Esophagus muscularis mucosa (tissue), 4 donors: ENCODE measurements at regions not wholly inside any gene's neighbourhood (a gene's known extent, or its start where the extent isn't known, plus 50 kb on each side); places are given as distances from the start of the nearest gene placed in this dataset.

Experiments
- DNase-seq: peaks from one replicate; pipeline ENCODE4 v3.0.0-alpha.2; 2017; ENCODE audit errors: extremely low spot score
- H3K27ac ChIP-seq, 4 donors: fragments of 200-600 bp; sonication (generic); replicated peaks in 1 of 4; 1 replicate in 3 of 4; 2 replicates in 1 of 4; pipeline ENCODE4 v1.5.1; 2016 to 2019; ENCODE audit warnings: mild to moderate bottlenecking in 1 of 4
- H3K27me3 ChIP-seq, 4 donors: fragments of 200-600 bp; sonication (generic); one replicate each; pipeline versions ENCODE4 v1.5.1 to v1.6.0; 2016 to 2019
- H3K36me3 ChIP-seq, 4 donors: fragments of 200-600 bp; sonication (generic); one replicate each; pipeline ENCODE4 v1.5.1; 2016 to 2019
- H3K4me1 ChIP-seq, 4 donors: fragments of 200-600 bp; sonication (generic); one replicate each; pipeline ENCODE4 v1.5.1; 2016 to 2019
- H3K4me3 ChIP-seq, 4 donors: fragments of 200-600 bp; sonication (generic); 1 replicate in 2 of 4; 2 replicates in 2 of 4; pipeline ENCODE4 v1.5.1; 2016 to 2019; ENCODE audit warnings: mild to moderate bottlenecking in 4 of 4, moderate library complexity in 1 of 4
- H3K9me3 ChIP-seq, 4 donors: fragments of 200-600 bp; sonication (generic); 1 replicate in 3 of 4; 2 replicates in 1 of 4; pipeline ENCODE4 v1.5.1; 2016 to 2019
- EP300 ChIP-seq: sonication (generic); formaldehyde crosslinking; IDR thresholded peaks from one replicate; pipeline ENCODE4 v1.6.1; 2017; ENCODE audit warnings: antibody characterized with exemption
- POLR2A ChIP-seq: fragments of 450-650 bp; IDR thresholded peaks from one replicate; pipeline ENCODE4 v1.6.1; 2017; ENCODE audit warnings: antibody characterized with exemption, moderate library complexity, mild to moderate bottlenecking, low read depth
- POLR2AphosphoS5 ChIP-seq, 2 donors: sonication (generic); formaldehyde crosslinking; IDR thresholded peaks; one replicate each; pipeline ENCODE4 v1.6.1; 2017; ENCODE audit warnings: antibody characterized with exemption in 2 of 2
- WGBS: methylation state at CpG from one replicate; pipeline ENCODE4 v1.1.5; 2018; 5-methylcytosine and 5-hydroxymethylcytosine counted together
- intact Hi-C: fragments of 100-400 bp; cut with DNase I; formaldehyde crosslinking; loops from one replicate; pipeline ENCODE4 v1.15.1; 2023
- TF ChIP-seq, protein P1 (sequence below), 3 experiments: fragments of 200-600 bp in 2 of 3; fragments of 450-650 bp in 1 of 3; sonication (generic) in 2 of 3; IDR thresholded peaks; one replicate each; pipeline ENCODE4 v1.5.1; 2017 to 2019; ENCODE audit warnings: antibody characterized with exemption in 3 of 3, mild to moderate bottlenecking in 2 of 3, moderate library complexity in 1 of 3

DNA sequence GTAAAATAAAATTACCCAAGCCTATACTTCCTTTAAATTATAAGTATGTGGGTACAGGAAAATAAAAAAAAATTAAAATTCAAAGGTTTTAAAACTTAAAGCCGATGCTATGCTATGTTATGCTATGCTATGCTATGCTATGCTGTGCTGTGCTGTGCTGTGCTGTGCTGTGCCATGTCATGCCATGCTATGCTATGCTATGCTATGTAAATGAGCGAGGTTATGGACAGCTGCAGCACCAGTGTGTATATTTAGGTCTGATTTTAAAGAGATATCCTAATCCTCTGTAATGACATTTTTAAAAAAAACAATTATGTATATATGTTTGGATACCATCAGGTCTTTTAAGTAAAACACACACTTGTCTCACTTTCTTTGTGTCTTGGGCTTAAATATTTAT, 1822.0 kb upstream of the SEL1L start:
- Histone ChIP-seq H3K27ac (no peak overlapping the region), H3K36me3 (no peaks in the 10 kb centered on the region), H3K9me3 (no peaks in the 10 kb centered on the region), H3K27me3 (no peaks in the 10 kb centered on the region), H3K4me1 (no peaks in the 10 kb centered on the region), H3K4me3 (no peak overlapping the region)
- DNase-seq, result no peak
- WGBS, result 92% methylated on average over 2 of the region's 2 CpGs
- no peak for TF ChIP-seq EP300
- no peak for TF ChIP-seq POLR2A
- TF ChIP-seq, protein P1, sequence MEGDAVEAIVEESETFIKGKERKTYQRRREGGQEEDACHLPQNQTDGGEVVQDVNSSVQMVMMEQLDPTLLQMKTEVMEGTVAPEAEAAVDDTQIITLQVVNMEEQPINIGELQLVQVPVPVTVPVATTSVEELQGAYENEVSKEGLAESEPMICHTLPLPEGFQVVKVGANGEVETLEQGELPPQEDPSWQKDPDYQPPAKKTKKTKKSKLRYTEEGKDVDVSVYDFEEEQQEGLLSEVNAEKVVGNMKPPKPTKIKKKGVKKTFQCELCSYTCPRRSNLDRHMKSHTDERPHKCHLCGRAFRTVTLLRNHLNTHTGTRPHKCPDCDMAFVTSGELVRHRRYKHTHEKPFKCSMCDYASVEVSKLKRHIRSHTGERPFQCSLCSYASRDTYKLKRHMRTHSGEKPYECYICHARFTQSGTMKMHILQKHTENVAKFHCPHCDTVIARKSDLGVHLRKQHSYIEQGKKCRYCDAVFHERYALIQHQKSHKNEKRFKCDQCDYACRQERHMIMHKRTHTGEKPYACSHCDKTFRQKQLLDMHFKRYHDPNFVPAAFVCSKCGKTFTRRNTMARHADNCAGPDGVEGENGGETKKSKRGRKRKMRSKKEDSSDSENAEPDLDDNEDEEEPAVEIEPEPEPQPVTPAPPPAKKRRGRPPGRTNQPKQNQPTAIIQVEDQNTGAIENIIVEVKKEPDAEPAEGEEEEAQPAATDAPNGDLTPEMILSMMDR (IDR thresholded peaks at IDR 0.05), result no peak
- no peak for TF ChIP-seq POLR2AphosphoS5 (IDR thresholded peaks at IDR 0.05)
- intact Hi-C loops, result no loop called here

DNA sequence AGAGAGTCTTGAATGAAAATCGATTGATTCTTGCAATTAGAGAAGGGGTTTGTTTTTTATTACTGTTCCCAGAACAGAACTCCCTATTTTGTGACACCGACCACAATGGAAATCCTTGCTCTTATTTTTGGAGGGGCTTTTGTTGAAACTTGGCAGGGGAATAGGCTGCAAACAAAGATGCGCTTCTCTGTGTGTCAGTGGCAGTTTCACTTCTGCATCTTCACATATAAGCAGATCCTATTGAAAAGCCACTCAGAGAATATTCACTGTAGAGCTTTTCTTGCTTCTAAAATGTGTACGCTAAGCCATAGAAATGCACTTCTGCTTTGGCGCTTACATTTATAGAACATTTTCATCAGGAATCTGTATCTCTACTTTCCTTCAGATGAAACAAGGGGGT, 1822.4 kb upstream of the SEL1L start:
- H3K27ac ChIP-seq, result no peak overlapping the region
- DNase-seq, result no peak
- TF ChIP-seq, protein P1 (IDR thresholded peaks at IDR 0.05), result no peak
- TF ChIP-seq POLR2A (no peak), POLR2AphosphoS5 (IDR thresholded peaks at IDR 0.05) (no peak), EP300 (no peak)
- H3K27me3 ChIP-seq, result no peaks in the 10 kb centered on the region
- intact Hi-C loops, result no loop called here
- no peaks in the 10 kb centered on the region for H3K9me3 ChIP-seq
- H3K36me3 ChIP-seq, result no peaks in the 10 kb centered on the region
- WGBS, result 89% methylated on average over 5 of the region's 5 CpGs
- H3K4me3 ChIP-seq, result no peak overlapping the region
- H3K4me1 ChIP-seq, result no peaks in the 10 kb centered on the region

DNA sequence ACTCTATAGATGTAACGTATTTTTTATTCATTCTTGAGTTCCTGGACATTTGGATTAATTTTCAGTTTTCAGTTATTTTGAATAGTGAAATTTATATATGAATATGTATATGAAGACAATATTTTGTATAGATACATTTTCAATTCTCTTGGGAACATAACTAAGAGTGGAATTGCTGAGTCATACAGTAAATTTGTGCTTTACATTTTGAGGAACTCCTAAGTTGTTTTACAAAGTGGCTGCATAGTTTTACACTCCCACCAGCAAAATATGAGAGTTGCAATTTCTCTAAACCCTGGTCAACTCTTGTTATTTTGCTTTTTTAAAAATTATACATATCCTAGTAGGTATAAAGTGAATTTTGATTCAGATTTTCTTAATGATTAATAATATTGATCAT, 1838.6 kb upstream of the SEL1L start:
- Histone ChIP-seq H3K27me3 (no peaks in the 10 kb centered on the region), H3K27ac (no peak overlapping the region), H3K9me3 (no peaks in the 10 kb centered on the region), H3K36me3 (no peaks in the 10 kb centered on the region), H3K4me1 (no peaks in the 10 kb centered on the region), H3K4me3 (no peak overlapping the region)
- 87% methylated on average over 1 of the region's 1 CpG for WGBS
- DNase-seq, result no peak
- TF ChIP-seq, protein P1 (IDR thresholded peaks at IDR 0.05), result no peak
- TF ChIP-seq POLR2A (no peak), EP300 (no peak), POLR2AphosphoS5 (IDR thresholded peaks at IDR 0.05) (no peak)
- intact Hi-C loops, result no loop called here

DNA sequence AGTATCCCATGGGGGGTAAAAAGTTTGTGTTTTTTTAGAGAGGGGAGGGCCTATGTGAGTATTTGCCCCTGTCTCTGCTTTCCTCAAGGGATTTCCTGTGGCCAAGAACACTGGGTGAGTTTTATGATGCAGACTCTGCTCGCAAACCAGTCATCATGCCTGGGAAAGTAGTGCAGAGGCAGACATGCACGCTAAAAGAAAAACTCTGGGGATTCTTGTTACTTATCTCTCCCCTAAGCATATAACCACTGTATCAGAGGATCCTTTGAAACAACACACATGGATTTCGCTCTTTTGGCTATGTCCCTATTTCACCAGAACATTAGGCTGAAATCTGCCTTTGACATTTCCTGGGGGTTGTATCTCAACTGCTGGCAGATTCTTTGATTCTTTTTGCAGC, 1845.8 kb upstream of the SEL1L start:
- no peak for DNase-seq
- H3K4me3 ChIP-seq, result no peak overlapping the region
- H3K27me3 ChIP-seq, result no peaks in the 10 kb centered on the region
- intact Hi-C loops, result no loop called here
- 80% methylated on average over 3 of the region's 3 CpGs for WGBS
- H3K36me3 ChIP-seq, result no peaks in the 10 kb centered on the region
- no peaks in the 10 kb centered on the region for H3K9me3 ChIP-seq
- H3K4me1 ChIP-seq, result no peaks in the 10 kb centered on the region
- H3K27ac ChIP-seq, result no peak overlapping the region
- TF ChIP-seq POLR2A (no peak), EP300 (no peak), POLR2AphosphoS5 (IDR thresholded peaks at IDR 0.05) (no peak)
- TF ChIP-seq, protein P1 (IDR thresholded peaks at IDR 0.05), result no peak

DNA sequence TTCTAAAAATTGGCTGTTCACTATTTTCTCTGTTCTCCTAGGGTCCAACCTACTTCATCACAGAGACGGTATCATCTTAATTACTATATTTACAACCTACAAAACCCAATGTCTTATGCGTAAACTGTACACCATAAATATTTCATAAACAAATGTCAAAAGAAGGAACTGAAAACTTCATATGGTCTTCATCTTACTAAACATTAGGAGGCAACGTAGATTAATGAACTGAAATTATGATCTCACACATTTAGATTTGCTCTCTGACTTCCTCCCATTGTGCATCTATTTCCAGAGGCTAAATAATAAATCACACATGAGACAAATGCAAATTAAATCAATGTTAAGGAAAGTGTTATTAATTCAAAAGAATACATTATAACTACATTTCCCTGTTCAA, 1850.6 kb upstream of the SEL1L start:
- 81% methylated on average over 3 of the region's 3 CpGs for WGBS
- no peak overlapping the region for H3K27ac ChIP-seq
- intact Hi-C loops, result no loop called here

More for the DNA sequence above, 1850.6 kb upstream of the SEL1L start:
- Histone ChIP-seq H3K4me3 (no peak overlapping the region), H3K36me3 (no peaks in the 10 kb centered on the region), H3K27me3 (no peaks in the 10 kb centered on the region), H3K4me1 (no peaks in the 10 kb centered on the region), H3K9me3 (no peaks in the 10 kb centered on the region)
- no peak for DNase-seq
- TF ChIP-seq EP300, result no peak
- no peak for TF ChIP-seq POLR2A
- no peak for TF ChIP-seq POLR2AphosphoS5 (IDR thresholded peaks at IDR 0.05)
- TF ChIP-seq, protein P1 (IDR thresholded peaks at IDR 0.05), result no peak
